ENCODE measurements at regions not wholly inside any gene's neighbourhood (a gene's known extent, or its start where the extent isn't known, plus 50 kb on each side); places are given as distances from the start of the nearest gene placed in this dataset.

DNA sequence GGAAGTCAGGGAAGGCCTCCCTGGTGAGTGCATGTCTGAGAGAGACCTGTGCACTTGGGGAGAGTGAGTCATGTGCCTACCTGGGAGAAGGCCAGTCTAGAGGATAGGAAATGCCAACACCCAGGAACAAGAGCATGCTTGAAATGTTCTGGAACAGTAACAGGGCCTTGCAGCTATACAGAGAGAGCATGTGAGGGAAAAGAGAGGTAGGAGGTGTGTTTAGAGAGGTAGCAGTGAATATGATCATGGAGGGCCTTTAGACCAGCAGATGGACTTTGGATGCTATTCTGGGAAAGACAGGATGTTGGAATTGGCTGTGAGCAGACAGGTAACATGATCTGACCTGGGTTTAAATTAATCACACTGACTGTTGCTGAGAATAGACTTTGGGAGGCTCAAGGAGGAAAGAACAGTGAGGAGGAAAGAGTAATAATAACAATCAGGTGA is 1143.6 kb downstream of the FLRT2 start:
- TF ChIP-seq, protein P1, sequence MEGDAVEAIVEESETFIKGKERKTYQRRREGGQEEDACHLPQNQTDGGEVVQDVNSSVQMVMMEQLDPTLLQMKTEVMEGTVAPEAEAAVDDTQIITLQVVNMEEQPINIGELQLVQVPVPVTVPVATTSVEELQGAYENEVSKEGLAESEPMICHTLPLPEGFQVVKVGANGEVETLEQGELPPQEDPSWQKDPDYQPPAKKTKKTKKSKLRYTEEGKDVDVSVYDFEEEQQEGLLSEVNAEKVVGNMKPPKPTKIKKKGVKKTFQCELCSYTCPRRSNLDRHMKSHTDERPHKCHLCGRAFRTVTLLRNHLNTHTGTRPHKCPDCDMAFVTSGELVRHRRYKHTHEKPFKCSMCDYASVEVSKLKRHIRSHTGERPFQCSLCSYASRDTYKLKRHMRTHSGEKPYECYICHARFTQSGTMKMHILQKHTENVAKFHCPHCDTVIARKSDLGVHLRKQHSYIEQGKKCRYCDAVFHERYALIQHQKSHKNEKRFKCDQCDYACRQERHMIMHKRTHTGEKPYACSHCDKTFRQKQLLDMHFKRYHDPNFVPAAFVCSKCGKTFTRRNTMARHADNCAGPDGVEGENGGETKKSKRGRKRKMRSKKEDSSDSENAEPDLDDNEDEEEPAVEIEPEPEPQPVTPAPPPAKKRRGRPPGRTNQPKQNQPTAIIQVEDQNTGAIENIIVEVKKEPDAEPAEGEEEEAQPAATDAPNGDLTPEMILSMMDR (IDR thresholded peaks at IDR 0.05; ENCODE audit: insufficient read depth, low read depth, low read length), result no peak

DNA sequence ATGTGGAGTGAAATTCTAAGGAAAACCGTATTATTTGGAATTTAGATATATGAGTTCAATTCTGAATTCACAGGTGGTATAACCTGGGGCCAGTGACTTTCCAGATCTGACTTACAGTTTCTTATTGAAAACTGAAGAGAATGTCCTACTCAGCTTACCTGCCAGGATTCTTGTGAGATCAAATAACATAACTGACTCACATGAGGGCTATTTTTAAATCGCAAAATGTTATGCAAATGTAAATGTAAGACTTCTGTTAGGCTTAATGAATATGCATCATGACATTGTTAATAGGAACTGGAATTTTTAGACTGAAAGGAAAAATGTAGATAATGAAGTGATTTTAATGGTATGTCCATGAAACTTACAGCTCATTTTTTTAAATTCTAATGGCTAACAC is 1142.1 kb downstream of the FLRT2 start:
- no peak for DNase-seq (ENCODE audit: low read depth)
- TF ChIP-seq, protein P1 (IDR thresholded peaks at IDR 0.05; ENCODE audit: insufficient read depth, low read depth, low read length), result no peak
- no peak overlapping the region for H3K4me3 ChIP-seq (ENCODE audit: low read depth, low read length)

More for the DNA sequence above, 1143.6 kb downstream of the FLRT2 start:
- H3K4me3 ChIP-seq (ENCODE audit: low read depth, low read length), result no peak overlapping the region
- DNase-seq (ENCODE audit: low read depth), result no peak

DNA sequence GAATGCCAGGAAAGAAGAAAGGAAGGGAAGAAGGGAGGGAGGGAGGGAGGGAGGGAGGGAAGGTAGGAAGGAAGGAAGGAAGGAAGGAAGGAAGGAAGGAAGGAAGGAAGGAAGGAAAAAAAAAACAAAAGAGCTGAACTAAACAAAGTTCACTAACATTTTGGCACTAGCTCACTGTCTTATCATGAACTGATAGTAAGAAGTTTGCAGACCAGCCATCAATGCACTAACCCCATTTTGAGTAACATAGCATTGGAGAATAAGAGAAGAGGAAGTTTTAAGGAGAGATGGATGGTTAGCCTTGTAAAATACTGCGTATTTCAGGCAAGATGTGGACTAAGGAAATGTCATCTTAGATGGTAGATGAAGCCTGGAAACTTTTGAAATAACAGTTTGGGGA is 1136.0 kb downstream of the FLRT2 start:
- no peak for DNase-seq (ENCODE audit: low read depth)
- no peak overlapping the region for H3K4me3 ChIP-seq (ENCODE audit: low read depth, low read length)
- TF ChIP-seq, protein P1 (IDR thresholded peaks at IDR 0.05; ENCODE audit: insufficient read depth, low read depth, low read length), result no peak

DNA sequence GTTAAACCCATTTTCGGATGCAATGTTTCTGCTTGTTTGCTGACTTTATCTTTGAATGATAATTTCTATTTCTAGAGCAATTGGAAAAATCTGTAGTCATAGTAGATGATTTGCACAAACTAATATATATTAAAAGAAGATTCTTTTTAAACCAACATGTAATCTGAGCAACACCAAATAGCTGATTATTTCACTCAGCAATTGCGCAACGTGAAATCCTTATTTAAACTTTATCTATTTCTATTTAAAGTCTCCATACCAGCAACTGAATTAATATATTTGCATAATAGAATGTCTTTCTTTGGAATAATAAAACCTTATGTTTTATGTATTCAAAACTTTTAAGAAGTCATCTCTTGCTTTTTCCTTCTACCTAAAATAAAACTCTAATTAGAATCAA is 1132.4 kb downstream of the FLRT2 start:
- TF ChIP-seq, protein P1 (IDR thresholded peaks at IDR 0.05; ENCODE audit: insufficient read depth, low read depth, low read length), result no peak
- no peak for DNase-seq (ENCODE audit: low read depth)
- no peak overlapping the region for H3K4me3 ChIP-seq (ENCODE audit: low read depth, low read length)

DNA sequence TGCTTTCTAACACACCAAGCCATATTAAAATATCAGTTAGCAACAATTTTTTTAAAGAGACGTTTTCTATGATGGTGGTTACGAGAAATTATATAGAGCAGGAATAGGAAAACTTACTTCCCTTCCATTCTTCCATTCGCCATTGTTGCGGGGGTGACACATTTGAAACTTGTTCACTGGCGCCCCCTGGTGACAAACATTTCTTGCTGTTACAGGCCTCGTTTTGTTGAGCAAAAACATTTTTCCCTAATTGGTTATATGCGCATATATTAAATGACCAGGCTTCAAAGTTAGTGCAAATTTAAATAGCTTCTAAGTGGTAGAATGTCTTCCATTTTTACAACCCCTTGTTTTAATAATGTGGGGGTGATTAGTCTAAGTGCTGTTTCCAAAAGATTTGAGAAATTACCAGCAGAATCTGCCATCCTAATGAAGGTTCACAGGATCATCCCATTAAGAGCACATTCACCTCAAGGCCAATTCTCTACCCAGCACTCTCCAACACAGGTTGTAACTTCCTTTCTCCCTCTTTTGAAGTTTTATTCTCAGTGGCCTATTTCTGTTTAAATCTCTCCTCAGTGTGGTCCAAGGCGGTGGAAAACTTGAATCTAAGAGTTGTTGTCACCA is 1124.7 kb downstream of the FLRT2 start:
- peak; percentile 20 for DNase-seq (ENCODE audit: low read depth)
- H3K4me3 ChIP-seq (ENCODE audit: low read depth, low read length), result no peak overlapping the region
- TF ChIP-seq, protein P1 (IDR thresholded peaks at IDR 0.05; ENCODE audit: insufficient read depth, low read depth, low read length), result peak; percentile 41

DNA sequence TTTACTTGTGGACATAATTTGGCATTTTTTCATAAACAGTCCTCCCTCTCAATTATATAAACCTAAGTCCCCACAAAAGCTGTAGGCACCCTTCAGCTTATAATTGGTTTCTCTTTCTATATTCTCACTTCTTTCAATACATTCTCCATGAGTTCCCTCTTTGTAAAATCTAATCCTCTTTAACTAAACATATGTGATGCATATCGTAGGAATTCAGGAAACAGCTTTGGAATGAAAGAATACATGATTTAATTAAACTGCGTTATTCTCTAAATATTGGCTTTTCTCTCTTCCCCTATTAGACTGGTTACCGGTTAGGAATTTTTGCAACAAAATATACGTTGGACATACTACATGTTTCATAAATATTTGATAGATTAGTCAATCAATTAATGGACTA is 1122.6 kb downstream of the FLRT2 start:
- TF ChIP-seq, protein P1 (IDR thresholded peaks at IDR 0.05; ENCODE audit: insufficient read depth, low read depth, low read length), result no peak
- DNase-seq (ENCODE audit: low read depth), result no peak
- no peak overlapping the region for H3K4me3 ChIP-seq (ENCODE audit: low read depth, low read length)

All from fibroblast of villous mesenchyme (primary cell).